H1 (cell line): ENCODE measurements at regions not wholly inside any gene's neighbourhood (a gene's known extent, or its start where the extent isn't known, plus 50 kb on each side); places are given as distances from the start of the nearest gene placed in this dataset.

Experiments
- CTCF ChIA-PET: fragments of 300-600 bp; sonication (Branson Sonifier 250); formaldehyde crosslinking; loops from one replicate; lab custom pipeline; 2021; ENCODE audit not compliant: partially characterized antibody; lab: Charles Lee
- POLR2A ChIA-PET: fragments of 300-600 bp; sonication (Branson Sonifier 250); formaldehyde crosslinking; loops from one replicate; lab custom pipeline; 2021; ENCODE audit warnings: inconsistent platforms; ENCODE audit not compliant: partially characterized antibody; lab: Charles Lee
- DNase-seq, 2 experiments: peaks; one replicate each; pipeline versions ENCODE4 v3.0.0 to v3.0.0-alpha.2; 2010 to 2022; ENCODE audit warnings: low spot score in 2 of 2, low read depth in 1 of 2, mixed read lengths in 1 of 2
- FAIRE-seq: peaks from 2 replicates; lab custom pipeline; 2011; peaks lifted over from hg19 to GRCh38; lab: Jason Lieb, UNC
- H2AFZ ChIP-seq: 2 replicates; pipeline ENCODE4 v1.8.1; 2012; ENCODE audit warnings: low read length, inconsistent platforms
- H2AK5ac ChIP-seq: 2 replicates; pipeline ENCODE4 v1.6.1; 2013; ENCODE audit warnings: low read depth, low read length
- H2BK120ac ChIP-seq: replicated peaks from 2 replicates; pipeline ENCODE3; 2013; ENCODE audit warnings: low read depth, low read length, inconsistent platforms
- H2BK12ac ChIP-seq: 2 replicates; pipeline ENCODE4 v1.6.1; 2013; ENCODE audit warnings: low read depth, low read length
- H2BK15ac ChIP-seq: 2 replicates; pipeline ENCODE4 v1.6.1; 2013; ENCODE audit warnings: low read length
- H2BK20ac ChIP-seq: 2 replicates; pipeline ENCODE4 v1.6.1; 2013; ENCODE audit warnings: low read length
- H2BK5ac ChIP-seq: 2 replicates; pipeline ENCODE4 v1.6.1; 2013; ENCODE audit warnings: low read depth, low read length
- H3K14ac ChIP-seq: 2 replicates; pipeline ENCODE4 v1.6.1; 2013; ENCODE audit warnings: inconsistent platforms; ENCODE audit not compliant: insufficient read length
- H3K18ac ChIP-seq: 2 replicates; pipeline ENCODE4 v1.6.1; 2013; ENCODE audit warnings: low read length; ENCODE audit errors: extremely low read depth
- H3K23ac ChIP-seq: 2 replicates; pipeline ENCODE4 v1.6.1; 2013; ENCODE audit warnings: inconsistent platforms; ENCODE audit not compliant: insufficient read length
- H3K23me2 ChIP-seq: 2 replicates; pipeline ENCODE4 v1.6.1; 2013; ENCODE audit warnings: low read depth, low read length
- H3K27ac ChIP-seq: 2 replicates; pipeline ENCODE4 v1.6.1; 2011; ENCODE audit warnings: low read depth, low read length, inconsistent platforms
- H3K27me3 ChIP-seq, 4 experiments: replicated peaks in 1 of 4; 1 replicate in 1 of 4; 2 replicates in 3 of 4; pipeline versions ENCODE4 v1.6.1 to v1.8.1; 2011 to 2013; ENCODE audit warnings: low read length in 3 of 4, mild to moderate bottlenecking in 3 of 4, inconsistent platforms in 2 of 4, mixed read lengths in 2 of 4, moderate library complexity in 1 of 4; ENCODE audit not compliant: control insufficient read depth in 3 of 4, insufficient read depth in 3 of 4; ENCODE audit errors: extremely low read depth in 1 of 4
- H3K36me3 ChIP-seq, 4 experiments: 2 replicates each; pipeline versions ENCODE4 v1.6.1 to v1.8.1; 2011 to 2013; ENCODE audit warnings: mild to moderate bottlenecking in 4 of 4, low read length in 3 of 4, moderate library complexity in 2 of 4, control low read depth in 1 of 4, inconsistent platforms in 1 of 4; ENCODE audit not compliant: insufficient read depth in 4 of 4, control insufficient read depth in 2 of 4
- H3K4ac ChIP-seq: replicated peaks from 2 replicates; pipeline ENCODE3; 2013; ENCODE audit warnings: low read length, low read depth, mixed read lengths, inconsistent platforms; ENCODE audit not compliant: insufficient read length
- H3K4me1 ChIP-seq, 4 experiments: replicated peaks in 1 of 4; 1 replicate in 1 of 4; 2 replicates in 3 of 4; pipeline versions ENCODE4 v1.6.1 to v1.8.1; 2011 to 2013; ENCODE audit warnings: low read length in 3 of 4, inconsistent platforms in 2 of 4, mixed read lengths in 1 of 4; ENCODE audit not compliant: insufficient read depth in 4 of 4, control insufficient read depth in 3 of 4
- H3K4me2 ChIP-seq, 2 experiments: 2 replicates each; pipeline versions ENCODE4 v1.6.1 to v1.8.1; 2011 to 2013; ENCODE audit warnings: low read depth in 2 of 2, low read length in 2 of 2, control low read depth in 1 of 2, inconsistent platforms in 1 of 2, mild to moderate bottlenecking in 1 of 2; ENCODE audit not compliant: insufficient read depth in 1 of 2
- H3K4me3 ChIP-seq, 4 experiments: fragments of 200-600, 300-600 bp in 1 of 4; sonication (generic), shearing (Covaris generic), sonication (Bioruptor Twin) in 1 of 4; 2 replicates each; pipeline versions ENCODE4 v1.5.1 to v1.8.1; 2011 to 2016; ENCODE audit warnings: low read length in 4 of 4, low read depth in 3 of 4, control low read depth in 2 of 4, inconsistent platforms in 2 of 4, mild to moderate bottlenecking in 2 of 4, mixed read lengths in 1 of 4, moderate library complexity in 1 of 4; ENCODE audit not compliant: insufficient read depth in 2 of 4; ENCODE audit errors: extremely low read depth in 1 of 4
- H3K56ac ChIP-seq: replicated peaks from 2 replicates; pipeline ENCODE3; 2013; ENCODE audit warnings: low read depth, mild to moderate bottlenecking, mixed read lengths, low read length, inconsistent platforms; ENCODE audit not compliant: insufficient read length
- H3K79me1 ChIP-seq: 2 replicates; pipeline ENCODE4 v1.6.1; 2013; ENCODE audit warnings: low read depth, low read length, control low read depth
- H3K79me2 ChIP-seq, 2 experiments: 2 replicates each; pipeline versions ENCODE4 v1.6.1 to v1.8.1; 2012 to 2013; ENCODE audit warnings: low read length in 2 of 2, mild to moderate bottlenecking in 2 of 2, inconsistent platforms in 1 of 2; ENCODE audit not compliant: insufficient read depth in 2 of 2, control insufficient read depth in 1 of 2
- H3K9ac ChIP-seq, 4 experiments: replicated peaks in 1 of 4; 1 replicate in 1 of 4; 2 replicates in 3 of 4; pipeline versions ENCODE4 v1.6.1 to v1.8.1; 2011 to 2013; ENCODE audit warnings: low read depth in 3 of 4, low read length in 3 of 4, control low read depth in 2 of 4, mild to moderate bottlenecking in 2 of 4, moderate library complexity in 2 of 4, inconsistent platforms in 1 of 4; ENCODE audit errors: extremely low read depth in 1 of 4
- H3K9me3 ChIP-seq, 2 experiments: 2 replicates each; pipeline versions ENCODE4 v1.6.1 to v1.8.1; 2012 to 2013; ENCODE audit warnings: mild to moderate bottlenecking in 2 of 2, moderate library complexity in 2 of 2, control low read depth in 1 of 2, inconsistent platforms in 1 of 2, low read depth in 1 of 2, low read length in 1 of 2, mixed read lengths in 1 of 2; ENCODE audit not compliant: insufficient read depth in 2 of 2
- H4K20me1 ChIP-seq, 2 experiments: replicated peaks in 1 of 2; 2 replicates each; pipeline versions ENCODE3 to v1.8.1; 2011 to 2013; ENCODE audit warnings: inconsistent platforms in 2 of 2, low read length in 2 of 2, mild to moderate bottlenecking in 1 of 2; ENCODE audit not compliant: insufficient read depth in 2 of 2, control insufficient read depth in 1 of 2
- H4K5ac ChIP-seq: 2 replicates; pipeline ENCODE4 v1.6.1; 2013; ENCODE audit warnings: low read length, low read depth, mixed read lengths, inconsistent platforms; ENCODE audit not compliant: insufficient read length
- H4K8ac ChIP-seq: 2 replicates; pipeline ENCODE4 v1.8.0; 2013; ENCODE audit warnings: mild to moderate bottlenecking, moderate library complexity, low read length, inconsistent platforms; ENCODE audit not compliant: insufficient read depth; ENCODE audit errors: extremely low read depth
- H4K91ac ChIP-seq: replicated peaks from 2 replicates; pipeline ENCODE3; 2013; ENCODE audit warnings: low read length, mixed read lengths, inconsistent platforms; ENCODE audit not compliant: insufficient read length
- BACH1 ChIP-seq: IDR thresholded peaks from 2 replicates; pipeline ENCODE4 v1.6.1; 2012; ENCODE audit warnings: low read length, improper control_type of control experiment
- BCL11A ChIP-seq, 2 experiments: IDR thresholded peaks; one replicate each; pipeline ENCODE4 v1.6.1; 2011; ENCODE audit warnings: low read depth in 2 of 2, low read length in 2 of 2, mild to moderate bottlenecking in 2 of 2
- CTBP2 ChIP-seq: IDR thresholded peaks from 2 replicates; pipeline ENCODE4 v1.7.0; 2011; ENCODE audit warnings: borderline replicate concordance, mild to moderate bottlenecking, moderate library complexity, mixed read lengths, low read length; ENCODE audit not compliant: insufficient read depth, insufficient read length
- GTF2F1 ChIP-seq: IDR thresholded peaks from 2 replicates; pipeline ENCODE4 v1.6.1; 2012; ENCODE audit warnings: low read depth, low read length, improper control_type of control experiment, borderline replicate concordance
- JUND ChIP-seq: IDR thresholded peaks from 2 replicates; pipeline ENCODE4 v1.6.1; 2011; ENCODE audit warnings: mild to moderate bottlenecking, improper control_type of control experiment, low read length
- RXRA ChIP-seq: IDR thresholded peaks from 2 replicates; pipeline ENCODE4 v1.6.1; 2011; ENCODE audit warnings: low read depth, mild to moderate bottlenecking, low read length, moderate library complexity; ENCODE audit not compliant: insufficient read depth
- SAP30 ChIP-seq: fragments of 300-600 bp; sonication (generic); IDR thresholded peaks from 2 replicates; pipeline ENCODE4 v1.7.1; 2012; ENCODE audit warnings: low read length, moderate library complexity, mild to moderate bottlenecking, inconsistent platforms; ENCODE audit not compliant: insufficient read depth, insufficient replicate concordance
- SIRT6 ChIP-seq: IDR thresholded peaks from one replicate; pipeline ENCODE4 v1.7.1; 2012; ENCODE audit warnings: low read length, inconsistent platforms
- SP1 ChIP-seq: IDR thresholded peaks from 2 replicates; pipeline ENCODE4 v1.6.1; 2011; ENCODE audit warnings: low read depth, low read length
- SP4 ChIP-seq: IDR thresholded peaks from 2 replicates; pipeline ENCODE4 v1.6.1; 2012; ENCODE audit warnings: low read length, inconsistent platforms
- SRF ChIP-seq: IDR thresholded peaks from 2 replicates; pipeline ENCODE4 v1.6.1; 2011; ENCODE audit warnings: mild to moderate bottlenecking, low read depth, low read length, moderate library complexity
- TBP ChIP-seq: IDR thresholded peaks from 2 replicates; pipeline ENCODE4 v1.6.1; 2011; ENCODE audit warnings: low read depth, low read length, improper control_type of control experiment
- WGBS, 2 experiments: shearing (Covaris generic) in 1 of 2; methylation state at CpG; one replicate each; pipeline versions ENCODE4 v1.1.6 to v1.1.7; 2013 to 2015; ENCODE audit warnings: low lambda C conversion rate in 2 of 2, mixed read lengths in 2 of 2, inconsistent platforms in 1 of 2, low coverage in 1 of 2, missing lambda C conversion rate in 1 of 2; ENCODE audit not compliant: insufficient replicate concordance in 2 of 2, insufficient coverage in 1 of 2, insufficient read length in 1 of 2; ENCODE audit errors: extremely low coverage in 1 of 2, missing lambda C conversion rate in 1 of 2; 5-methylcytosine and 5-hydroxymethylcytosine counted together
- TF ChIP-seq, protein P1 (sequence below): IDR thresholded peaks from 2 replicates; pipeline ENCODE4 v1.6.1; 2012; ENCODE audit warnings: inconsistent platforms
- TF ChIP-seq, protein P2 (sequence below): IDR thresholded peaks from 2 replicates; pipeline ENCODE4 v1.6.1; 2011; ENCODE audit warnings: low read length, improper control_type of control experiment

DNA sequence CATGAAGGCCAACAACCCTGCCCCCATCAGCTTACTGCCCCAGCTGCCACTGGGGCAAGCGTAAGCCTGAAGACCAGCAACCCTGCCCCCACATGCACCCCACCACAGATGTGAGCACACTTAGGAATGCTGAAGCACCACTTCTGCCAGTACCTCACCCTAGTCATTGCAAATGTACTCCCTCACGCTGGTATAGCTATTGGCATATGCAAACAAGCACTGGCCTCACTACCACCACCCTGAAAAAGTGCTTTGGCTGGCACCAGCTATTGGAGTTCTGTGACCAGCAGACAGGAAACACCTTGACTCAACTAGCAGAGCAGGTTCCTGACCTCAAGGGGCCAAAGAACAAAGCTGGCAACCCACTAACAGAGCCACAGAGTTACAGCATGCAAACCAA lies 534.4 kb upstream of the POU3F4 start:
- no peak overlapping the region for H2BK12ac ChIP-seq
- H3K27me3 ChIP-seq: no peaks in the 10 kb centered on the region
- H3K18ac ChIP-seq: no peak overlapping the region
- no peak overlapping the region for H3K56ac ChIP-seq
- CTCF ChIA-PET: interaction anchor here (1.1 to 1.3 kb wide), 2 partner anchors 12 to 20 kb away, joined by 3 to 4 read pairs; no protein-coding TSS in a partner anchor
- no peaks in the 10 kb centered on the region for H3K79me1 ChIP-seq
- no peak overlapping the region for H3K4me2 ChIP-seq
- no peaks in the 10 kb centered on the region for H3K79me2 ChIP-seq
- no peak overlapping the region for H2AK5ac ChIP-seq
- no peak overlapping the region for H3K23ac ChIP-seq
- H4K91ac ChIP-seq: no peak overlapping the region
- H3K14ac ChIP-seq: no peak overlapping the region
- H3K9me3 ChIP-seq: no peaks in the 10 kb centered on the region
- FAIRE-seq (no peak), DNase-seq (no peak)
- no peak overlapping the region for H2BK5ac ChIP-seq
- H2BK120ac ChIP-seq: no peak overlapping the region
- no peak overlapping the region for H3K27ac ChIP-seq
- H3K4me1 ChIP-seq: peaks cover 0 to 5% (median 0%) of the 10 kb centered on the region in 4 experiments; a peak in 2 of 7 replicates
- H2BK15ac ChIP-seq: no peak overlapping the region
- H3K4ac ChIP-seq: no peak overlapping the region
- H4K20me1 ChIP-seq: no peaks in the 10 kb centered on the region
- H3K4me3 ChIP-seq: no peak overlapping the region
- H2AFZ ChIP-seq: no peak overlapping the region
- no peak overlapping the region for H4K5ac ChIP-seq
- H3K36me3 ChIP-seq: no peaks in the 10 kb centered on the region
- 82% methylated on average over 2 of the region's 2 CpGs; no CpG with 5 or more reads in 1 of the 2 experiments for WGBS, 2 experiments
- H3K9ac ChIP-seq: no peak overlapping the region
- H2BK20ac ChIP-seq: no peak overlapping the region
- no peaks in the 10 kb centered on the region for H3K23me2 ChIP-seq
- POLR2A ChIA-PET: no interaction called here
- H4K8ac ChIP-seq: peak overlapping the region; percentile 35; the same call in 1 of the 2 replicates
- TF ChIP-seq CTBP2 (no peak), RXRA (no peak), SRF (no peak), JUND (no peak), SP1 (no peak), TBP (no peak), BCL11A (IDR thresholded peaks at IDR 0.05; ENCODE audit: low read depth in 2 of 2, low read length in 2 of 2) (no peak), SAP30 (no peak), GTF2F1 (no peak), SP4 (no peak), BACH1 (no peak), SIRT6 (no peak)
- TF ChIP-seq, protein P1, sequence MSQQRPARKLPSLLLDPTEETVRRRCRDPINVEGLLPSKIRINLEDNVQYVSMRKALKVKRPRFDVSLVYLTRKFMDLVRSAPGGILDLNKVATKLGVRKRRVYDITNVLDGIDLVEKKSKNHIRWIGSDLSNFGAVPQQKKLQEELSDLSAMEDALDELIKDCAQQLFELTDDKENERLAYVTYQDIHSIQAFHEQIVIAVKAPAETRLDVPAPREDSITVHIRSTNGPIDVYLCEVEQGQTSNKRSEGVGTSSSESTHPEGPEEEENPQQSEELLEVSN: no peak
- TF ChIP-seq, protein P2, sequence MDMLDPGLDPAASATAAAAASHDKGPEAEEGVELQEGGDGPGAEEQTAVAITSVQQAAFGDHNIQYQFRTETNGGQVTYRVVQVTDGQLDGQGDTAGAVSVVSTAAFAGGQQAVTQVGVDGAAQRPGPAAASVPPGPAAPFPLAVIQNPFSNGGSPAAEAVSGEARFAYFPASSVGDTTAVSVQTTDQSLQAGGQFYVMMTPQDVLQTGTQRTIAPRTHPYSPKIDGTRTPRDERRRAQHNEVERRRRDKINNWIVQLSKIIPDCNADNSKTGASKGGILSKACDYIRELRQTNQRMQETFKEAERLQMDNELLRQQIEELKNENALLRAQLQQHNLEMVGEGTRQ: no peak
